ENCODE measurements at regions not wholly inside any gene's neighbourhood (a gene's known extent, or its start where the extent isn't known, plus 50 kb on each side); places are given as distances from the start of the nearest gene placed in this dataset.
"Not testable (repeated sequence)": the region's sequence is repeated elsewhere in the genome, so short reads cannot be mapped to it uniquely, and the experiment has no call there.

GRCh38 chr1:169051171-169051570 is 55.3 kb upstream of the ATP1B1 start:
- no TSS peak for BruUV-seq (replicated peaks)
- POLR2A ChIA-PET = no interaction called here
- TF ChIP-seq, protein P1, sequence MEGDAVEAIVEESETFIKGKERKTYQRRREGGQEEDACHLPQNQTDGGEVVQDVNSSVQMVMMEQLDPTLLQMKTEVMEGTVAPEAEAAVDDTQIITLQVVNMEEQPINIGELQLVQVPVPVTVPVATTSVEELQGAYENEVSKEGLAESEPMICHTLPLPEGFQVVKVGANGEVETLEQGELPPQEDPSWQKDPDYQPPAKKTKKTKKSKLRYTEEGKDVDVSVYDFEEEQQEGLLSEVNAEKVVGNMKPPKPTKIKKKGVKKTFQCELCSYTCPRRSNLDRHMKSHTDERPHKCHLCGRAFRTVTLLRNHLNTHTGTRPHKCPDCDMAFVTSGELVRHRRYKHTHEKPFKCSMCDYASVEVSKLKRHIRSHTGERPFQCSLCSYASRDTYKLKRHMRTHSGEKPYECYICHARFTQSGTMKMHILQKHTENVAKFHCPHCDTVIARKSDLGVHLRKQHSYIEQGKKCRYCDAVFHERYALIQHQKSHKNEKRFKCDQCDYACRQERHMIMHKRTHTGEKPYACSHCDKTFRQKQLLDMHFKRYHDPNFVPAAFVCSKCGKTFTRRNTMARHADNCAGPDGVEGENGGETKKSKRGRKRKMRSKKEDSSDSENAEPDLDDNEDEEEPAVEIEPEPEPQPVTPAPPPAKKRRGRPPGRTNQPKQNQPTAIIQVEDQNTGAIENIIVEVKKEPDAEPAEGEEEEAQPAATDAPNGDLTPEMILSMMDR (IDR thresholded peaks at IDR 0.05; ENCODE audit: insufficient read depth in 1 of 2, low read depth in 1 of 2, low read length in 1 of 2, severe bottlenecking in 1 of 2, unreplicated experiment in 1 of 2) = no peak
- Mint-ChIP-seq H3K27ac (ENCODE audit: unreplicated experiment) (no peak overlapping the region), H3K36me3 (ENCODE audit: insufficient read depth, unreplicated experiment) (no peaks in the 10 kb centered on the region), H3K4me1 (ENCODE audit: low read depth, unreplicated experiment) (no peaks in the 10 kb centered on the region), H3K4me3 (ENCODE audit: unreplicated experiment) (no peak overlapping the region), H3K27me3 (ENCODE audit: insufficient read depth, unreplicated experiment) (no peaks in the 10 kb centered on the region), H3K9me3 (ENCODE audit: unreplicated experiment) (peaks cover 23% of the 10 kb centered on the region)
- CTCF ChIA-PET = no interaction called here
- intact Hi-C loops (cut with micrococcal nuclease; ENCODE audit: unreplicated experiment) = no loop called here
- H3K4me1 ChIP-seq = no peaks in the 10 kb centered on the region
- no peak for DNase-seq
- H3K9me3 ChIP-seq = no peaks in the 10 kb centered on the region
- no peaks in the 10 kb centered on the region for H3K36me3 ChIP-seq (ENCODE audit: control insufficient read depth, insufficient read depth, low read length)
- H3K4me3 ChIP-seq (ENCODE audit: low read depth, low read length) = no peak overlapping the region
- no peaks in the 10 kb centered on the region for H3K27me3 ChIP-seq (replicated peaks; ENCODE audit: control insufficient read depth, insufficient read depth, low read length)

- POLR2A ChIA-PET; H3K36me3 Mint-ChIP-seq (ENCODE audit: insufficient read depth, unreplicated experiment); intact Hi-C loops (cut with micrococcal nuclease; ENCODE audit: unreplicated experiment); H3K4me1 ChIP-seq; H3K27me3 Mint-ChIP-seq (ENCODE audit: insufficient read depth, unreplicated experiment); H3K4me3 ChIP-seq (ENCODE audit: low read depth, low read length); H3K4me3 Mint-ChIP-seq (ENCODE audit: unreplicated experiment); DNase-seq; H3K4me1 Mint-ChIP-seq (ENCODE audit: low read depth, unreplicated experiment); BruUV-seq (replicated peaks); H3K27me3 ChIP-seq (replicated peaks; ENCODE audit: control insufficient read depth, insufficient read depth, low read length); H3K36me3 ChIP-seq (ENCODE audit: control insufficient read depth, insufficient read depth, low read length); H3K27ac Mint-ChIP-seq (ENCODE audit: unreplicated experiment); CTCF ChIA-PET; H3K9me3 ChIP-seq: not testable (repeated sequence)
- H3K9me3 Mint-ChIP-seq (ENCODE audit: unreplicated experiment) = peaks cover 24% of the 10 kb centered on the region
Observed at GRCh38 chr1:169052171-169052570, 54.3 kb upstream of the ATP1B1 start.

DNA sequence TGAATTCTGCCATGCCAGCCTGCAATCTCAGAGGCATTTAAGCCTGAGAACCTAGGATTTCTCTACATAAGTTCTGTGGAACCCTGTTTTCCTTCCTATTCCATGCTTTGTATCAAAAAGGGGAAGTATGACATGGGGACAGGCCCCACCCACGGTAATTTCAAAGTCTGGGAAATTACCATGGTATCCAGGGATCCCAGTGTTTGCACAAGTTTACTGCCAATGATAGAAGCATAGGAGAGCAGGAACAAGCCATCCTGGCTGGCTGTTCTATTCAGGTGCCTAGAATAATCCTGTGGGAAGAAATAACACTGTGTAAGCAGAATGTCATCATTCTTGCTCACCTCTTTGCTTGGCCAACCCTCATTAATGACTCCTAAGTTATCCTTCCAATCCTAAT is 53.8 kb upstream of the ATP1B1 start:
- Mint-ChIP-seq H3K9me3 (ENCODE audit: unreplicated experiment) (peaks cover 26% of the 10 kb centered on the region), H3K27me3 (ENCODE audit: insufficient read depth, unreplicated experiment) (no peaks in the 10 kb centered on the region), H3K27ac (ENCODE audit: unreplicated experiment) (no peak overlapping the region), H3K36me3 (ENCODE audit: insufficient read depth, unreplicated experiment) (no peaks in the 10 kb centered on the region), H3K4me1 (ENCODE audit: low read depth, unreplicated experiment) (no peaks in the 10 kb centered on the region), H3K4me3 (ENCODE audit: unreplicated experiment) (no peak overlapping the region)
- ChIA-PET POLR2A (no interaction called here), CTCF (no interaction called here)
- TF ChIP-seq, protein P1 (IDR thresholded peaks at IDR 0.05; ENCODE audit: insufficient read depth in 1 of 2, low read depth in 1 of 2, low read length in 1 of 2, severe bottlenecking in 1 of 2, unreplicated experiment in 1 of 2) = no peak
- H3K4me3 ChIP-seq (ENCODE audit: low read depth, low read length) = no peak overlapping the region
- no TSS peak for BruUV-seq (replicated peaks)
- H3K4me1 ChIP-seq = no peaks in the 10 kb centered on the region
- H3K9me3 ChIP-seq = no peaks in the 10 kb centered on the region
- intact Hi-C loops (cut with micrococcal nuclease; ENCODE audit: unreplicated experiment) = no loop called here
- H3K36me3 ChIP-seq (ENCODE audit: control insufficient read depth, insufficient read depth, low read length) = no peaks in the 10 kb centered on the region
- H3K27me3 ChIP-seq (replicated peaks; ENCODE audit: control insufficient read depth, insufficient read depth, low read length) = no peaks in the 10 kb centered on the region
- DNase-seq = no peak

DNA sequence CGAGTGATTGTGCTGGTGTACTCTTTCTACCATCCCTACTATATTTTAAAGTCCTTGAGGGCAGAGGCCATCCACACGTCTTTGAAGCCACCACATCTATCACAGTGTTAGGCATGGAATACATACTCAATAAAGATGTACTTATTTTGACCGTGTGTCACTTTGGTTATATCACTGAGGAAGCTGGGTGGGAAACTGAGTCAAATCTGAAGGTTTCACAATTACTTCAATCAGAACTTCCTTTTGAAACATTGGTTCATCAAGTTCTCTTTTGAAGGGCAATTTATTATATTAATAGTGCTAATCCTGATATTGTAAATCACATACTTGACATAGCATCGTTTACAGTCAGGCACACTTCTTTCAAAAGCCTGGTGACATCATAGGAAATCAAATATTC is 53.3 kb upstream of the ATP1B1 start:
- POLR2A ChIA-PET = no interaction called here
- H3K27ac Mint-ChIP-seq (ENCODE audit: unreplicated experiment) = no peak overlapping the region
- CTCF ChIA-PET = no interaction called here

More for the DNA sequence above, 53.3 kb upstream of the ATP1B1 start:
- Histone ChIP-seq H3K9me3 (no peaks in the 10 kb centered on the region), H3K36me3 (ENCODE audit: control insufficient read depth, insufficient read depth, low read length) (no peaks in the 10 kb centered on the region), H3K4me3 (ENCODE audit: low read depth, low read length) (no peak overlapping the region), H3K4me1 (no peaks in the 10 kb centered on the region), H3K27me3 (replicated peaks; ENCODE audit: control insufficient read depth, insufficient read depth, low read length) (no peaks in the 10 kb centered on the region)
- DNase-seq = no peak
- intact Hi-C loops (cut with micrococcal nuclease; ENCODE audit: unreplicated experiment) = no loop called here
- Mint-ChIP-seq H3K4me1 (ENCODE audit: low read depth, unreplicated experiment) (no peaks in the 10 kb centered on the region), H3K27me3 (ENCODE audit: insufficient read depth, unreplicated experiment) (no peaks in the 10 kb centered on the region), H3K36me3 (ENCODE audit: insufficient read depth, unreplicated experiment) (no peaks in the 10 kb centered on the region), H3K9me3 (ENCODE audit: unreplicated experiment) (peaks cover 31% of the 10 kb centered on the region), H3K4me3 (ENCODE audit: unreplicated experiment) (no peak overlapping the region)
- no TSS peak for BruUV-seq (replicated peaks)
- TF ChIP-seq, protein P1 (IDR thresholded peaks at IDR 0.05; ENCODE audit: insufficient read depth in 1 of 2, low read depth in 1 of 2, low read length in 1 of 2, severe bottlenecking in 1 of 2, unreplicated experiment in 1 of 2) = no peak

Data from Caco-2 (cell line).